GM13977 (cell line): ENCODE measurements at regions not wholly inside any gene's neighbourhood (a gene's known extent, or its start where the extent isn't known, plus 50 kb on each side); places are given as distances from the start of the nearest gene placed in this dataset.

Source experiments
- DNase-seq: peaks from one replicate; pipeline ENCODE4 v3.0.0; 2012; ENCODE audit warnings: low spot score
- in situ Hi-C: fragments of 300-500 bp; cut with MboI; formaldehyde crosslinking; loops from one replicate; pipeline ENCODE4 v1.12.0; 2022; ENCODE audit warnings: low sequenced_read_pairs, low pct_unique_long_range_greater_than_20kb, mixed read lengths, inconsistent platforms; ENCODE audit not compliant: unreplicated experiment
- TF ChIP-seq, protein P1 (sequence below): IDR thresholded peaks from 2 replicates; pipeline ENCODE4 v1.5.1; 2012; ENCODE audit warnings: mild to moderate bottlenecking, control low read depth; ENCODE audit not compliant: insufficient read depth; ENCODE audit errors: extremely low read depth, missing control alignments

DNA sequence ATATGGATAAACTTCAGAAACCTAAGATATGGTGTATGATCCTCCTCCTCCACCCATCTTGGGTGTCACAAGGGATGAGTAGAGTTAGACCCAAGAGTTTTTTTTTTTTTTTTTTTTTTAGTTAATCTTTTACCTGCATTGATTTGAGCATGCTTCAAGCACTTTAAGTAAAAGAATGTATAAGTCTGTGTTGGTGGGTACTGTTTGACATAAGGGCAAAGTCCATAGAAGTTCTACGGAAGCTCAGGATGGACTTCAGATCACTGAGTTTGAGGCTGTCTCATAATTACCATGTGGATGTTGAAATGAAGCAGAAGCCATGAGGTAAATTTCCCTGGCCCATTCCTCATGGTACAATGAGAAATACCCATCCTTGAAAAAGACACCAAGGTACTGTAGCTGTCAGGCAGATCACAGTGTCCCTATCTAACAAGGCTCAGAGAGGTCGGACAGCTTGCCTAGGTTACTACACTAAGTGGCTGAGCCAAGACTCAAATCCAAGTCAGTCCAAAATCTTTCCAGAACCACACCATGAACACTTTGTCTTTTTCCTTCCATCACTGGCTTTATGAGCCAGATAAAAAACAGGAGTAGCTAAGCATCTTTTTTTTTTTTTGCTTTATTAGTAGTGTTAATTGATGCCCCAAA is 962.8 kb downstream of the CDH11 start:
- in situ Hi-C loops, result no loop called here
- DNase-seq, result no peak
- TF ChIP-seq, protein P1, sequence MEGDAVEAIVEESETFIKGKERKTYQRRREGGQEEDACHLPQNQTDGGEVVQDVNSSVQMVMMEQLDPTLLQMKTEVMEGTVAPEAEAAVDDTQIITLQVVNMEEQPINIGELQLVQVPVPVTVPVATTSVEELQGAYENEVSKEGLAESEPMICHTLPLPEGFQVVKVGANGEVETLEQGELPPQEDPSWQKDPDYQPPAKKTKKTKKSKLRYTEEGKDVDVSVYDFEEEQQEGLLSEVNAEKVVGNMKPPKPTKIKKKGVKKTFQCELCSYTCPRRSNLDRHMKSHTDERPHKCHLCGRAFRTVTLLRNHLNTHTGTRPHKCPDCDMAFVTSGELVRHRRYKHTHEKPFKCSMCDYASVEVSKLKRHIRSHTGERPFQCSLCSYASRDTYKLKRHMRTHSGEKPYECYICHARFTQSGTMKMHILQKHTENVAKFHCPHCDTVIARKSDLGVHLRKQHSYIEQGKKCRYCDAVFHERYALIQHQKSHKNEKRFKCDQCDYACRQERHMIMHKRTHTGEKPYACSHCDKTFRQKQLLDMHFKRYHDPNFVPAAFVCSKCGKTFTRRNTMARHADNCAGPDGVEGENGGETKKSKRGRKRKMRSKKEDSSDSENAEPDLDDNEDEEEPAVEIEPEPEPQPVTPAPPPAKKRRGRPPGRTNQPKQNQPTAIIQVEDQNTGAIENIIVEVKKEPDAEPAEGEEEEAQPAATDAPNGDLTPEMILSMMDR, result no peak

DNA sequence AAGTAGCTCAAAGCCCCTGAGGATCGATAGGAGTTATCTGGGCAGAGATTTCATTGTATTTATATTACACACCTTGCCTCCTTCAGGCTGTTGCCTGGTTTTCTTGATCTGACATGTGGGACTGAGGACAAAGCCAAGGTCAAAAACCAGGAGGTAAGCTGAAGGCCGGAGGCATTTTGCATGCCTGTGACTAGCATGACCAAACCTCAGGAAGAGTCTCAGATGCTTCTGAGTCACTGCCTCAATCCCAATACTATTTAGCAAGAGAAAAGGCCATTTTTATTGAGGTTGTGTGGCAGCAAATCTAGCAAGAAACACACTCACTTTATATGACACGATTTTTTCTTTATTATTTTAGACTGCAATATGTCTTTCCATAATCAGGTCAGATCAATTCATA is 968.1 kb downstream of the CDH11 start:
- TF ChIP-seq, protein P1, result no peak
- no peak for DNase-seq
- in situ Hi-C loops, result no loop called here

DNA sequence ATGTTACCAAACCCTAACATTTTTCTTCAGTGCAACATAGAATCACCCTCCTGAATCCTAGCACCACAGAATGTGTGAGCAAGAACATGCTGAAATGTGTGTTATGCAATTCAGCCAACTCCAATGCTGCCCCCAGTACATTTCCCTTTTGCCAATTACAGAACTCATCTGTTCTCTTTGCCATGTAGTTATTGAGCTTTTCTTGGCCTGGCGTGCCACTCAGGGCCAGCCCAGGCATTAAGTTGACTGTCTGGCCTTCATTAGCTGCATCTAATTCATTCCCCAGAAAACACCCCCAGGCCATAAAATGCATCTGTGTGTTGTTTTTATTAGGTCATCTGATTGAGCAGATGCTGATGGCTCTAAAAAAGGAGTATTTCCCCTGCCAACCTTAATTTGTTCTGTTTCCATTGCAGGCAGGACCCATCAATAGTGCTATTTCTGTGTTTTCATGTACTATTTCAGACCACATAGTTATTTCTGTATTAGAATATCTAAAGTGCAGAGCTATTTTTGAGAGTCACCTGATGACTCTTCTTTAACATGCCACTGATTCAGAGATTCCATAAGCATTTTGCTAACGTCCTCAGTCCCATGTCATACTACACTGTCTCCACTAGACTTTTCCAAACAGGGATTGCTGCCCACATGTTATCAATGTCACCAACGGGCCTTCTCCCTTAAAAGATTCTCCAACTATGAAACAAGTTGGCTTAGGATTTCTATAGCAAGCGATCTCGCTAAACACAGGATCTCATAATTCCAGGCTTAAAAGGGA is 969.7 kb downstream of the CDH11 start:
- DNase-seq, result no peak
- TF ChIP-seq, protein P1, result no peak
- in situ Hi-C loops, result no loop called here

DNA sequence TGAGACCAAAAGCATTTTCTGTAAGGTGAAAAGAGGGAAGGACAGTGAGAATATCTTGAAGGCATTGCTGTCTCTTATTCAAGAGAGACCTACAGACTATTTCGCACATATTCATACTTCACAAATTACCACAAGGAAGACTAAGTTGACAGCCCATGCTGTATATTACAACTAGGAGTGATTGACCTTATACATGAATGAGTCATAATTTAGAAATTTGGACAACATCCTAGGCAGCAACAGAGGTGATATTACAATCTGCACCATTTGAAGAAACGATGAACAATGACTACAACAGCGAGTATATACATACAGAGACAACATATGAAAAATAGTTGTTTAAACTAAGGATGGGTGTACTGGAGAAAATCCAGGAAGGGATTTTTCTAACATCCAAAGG is 971.7 kb downstream of the CDH11 start:
- DNase-seq, result no peak
- in situ Hi-C loops, result no loop called here
- TF ChIP-seq, protein P1, result no peak

DNA sequence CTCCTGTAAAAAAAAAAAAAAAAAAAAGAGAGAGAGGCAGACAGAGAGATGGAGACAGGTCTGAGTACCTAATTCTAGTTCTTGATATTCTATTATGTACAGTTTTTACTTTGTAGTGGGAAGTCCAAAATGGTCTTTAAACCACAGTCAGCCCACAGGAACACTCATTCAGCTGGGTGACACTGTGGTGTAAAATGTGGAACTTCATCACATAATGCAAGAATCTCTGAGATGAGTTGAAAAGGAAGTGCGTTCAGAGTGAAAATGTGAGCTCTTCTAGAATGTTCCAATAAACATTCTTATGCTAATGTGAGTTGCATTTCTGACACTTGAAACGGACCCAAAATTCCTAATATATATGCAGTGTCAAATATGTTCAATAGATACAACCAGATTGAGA is 972.1 kb downstream of the CDH11 start:
- DNase-seq, result no peak
- in situ Hi-C loops, result no loop called here
- TF ChIP-seq, protein P1, result no peak

DNA sequence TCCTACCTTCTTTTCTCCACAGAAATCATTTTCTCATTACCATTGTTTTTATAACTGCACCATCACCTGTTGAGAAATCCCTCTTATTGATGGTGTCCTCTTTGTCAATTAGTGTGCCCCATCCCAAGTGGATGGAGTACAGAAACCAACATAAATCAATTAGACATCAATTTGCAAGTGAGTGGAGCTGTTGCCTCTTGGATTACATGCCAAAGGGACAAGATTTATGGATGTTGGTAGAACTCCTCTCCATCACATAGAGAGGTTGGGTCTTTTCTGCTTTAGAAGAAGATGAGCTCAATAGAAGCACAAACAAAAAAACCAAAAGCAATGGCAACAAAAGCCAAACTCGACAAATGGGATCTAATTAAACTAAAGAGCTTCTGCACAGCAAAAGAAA is 973.5 kb downstream of the CDH11 start:
- TF ChIP-seq, protein P1, result no peak
- no peak for DNase-seq
- in situ Hi-C loops, result no loop called here
